ENCODE measurements at regions not wholly inside any gene's neighbourhood (a gene's known extent, or its start where the extent isn't known, plus 50 kb on each side); places are given as distances from the start of the nearest gene placed in this dataset.

GRCh38 chr2:120434492-120435308 is 88.8 kb downstream of the INHBB start:
- Histone ChIP-seq H3K9me3 (replicated peaks) (no peaks in the 10 kb centered on the region), H3K27me3 (ENCODE audit: low read depth) (peaks cover 64% of the 10 kb centered on the region), H3K4me3 (no peak overlapping the region), H3K27ac (replicated peaks) (no peak overlapping the region), H3K36me3 (no peaks in the 10 kb centered on the region), H3K4me1 (no peaks in the 10 kb centered on the region)
- intact Hi-C loops (cut with micrococcal nuclease) = no loop called here
- no peak for DNase-seq
- TF ChIP-seq, protein P1, sequence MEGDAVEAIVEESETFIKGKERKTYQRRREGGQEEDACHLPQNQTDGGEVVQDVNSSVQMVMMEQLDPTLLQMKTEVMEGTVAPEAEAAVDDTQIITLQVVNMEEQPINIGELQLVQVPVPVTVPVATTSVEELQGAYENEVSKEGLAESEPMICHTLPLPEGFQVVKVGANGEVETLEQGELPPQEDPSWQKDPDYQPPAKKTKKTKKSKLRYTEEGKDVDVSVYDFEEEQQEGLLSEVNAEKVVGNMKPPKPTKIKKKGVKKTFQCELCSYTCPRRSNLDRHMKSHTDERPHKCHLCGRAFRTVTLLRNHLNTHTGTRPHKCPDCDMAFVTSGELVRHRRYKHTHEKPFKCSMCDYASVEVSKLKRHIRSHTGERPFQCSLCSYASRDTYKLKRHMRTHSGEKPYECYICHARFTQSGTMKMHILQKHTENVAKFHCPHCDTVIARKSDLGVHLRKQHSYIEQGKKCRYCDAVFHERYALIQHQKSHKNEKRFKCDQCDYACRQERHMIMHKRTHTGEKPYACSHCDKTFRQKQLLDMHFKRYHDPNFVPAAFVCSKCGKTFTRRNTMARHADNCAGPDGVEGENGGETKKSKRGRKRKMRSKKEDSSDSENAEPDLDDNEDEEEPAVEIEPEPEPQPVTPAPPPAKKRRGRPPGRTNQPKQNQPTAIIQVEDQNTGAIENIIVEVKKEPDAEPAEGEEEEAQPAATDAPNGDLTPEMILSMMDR (IDR thresholded peaks at IDR 0.05; ENCODE audit: borderline replicate concordance) = no peak

DNA sequence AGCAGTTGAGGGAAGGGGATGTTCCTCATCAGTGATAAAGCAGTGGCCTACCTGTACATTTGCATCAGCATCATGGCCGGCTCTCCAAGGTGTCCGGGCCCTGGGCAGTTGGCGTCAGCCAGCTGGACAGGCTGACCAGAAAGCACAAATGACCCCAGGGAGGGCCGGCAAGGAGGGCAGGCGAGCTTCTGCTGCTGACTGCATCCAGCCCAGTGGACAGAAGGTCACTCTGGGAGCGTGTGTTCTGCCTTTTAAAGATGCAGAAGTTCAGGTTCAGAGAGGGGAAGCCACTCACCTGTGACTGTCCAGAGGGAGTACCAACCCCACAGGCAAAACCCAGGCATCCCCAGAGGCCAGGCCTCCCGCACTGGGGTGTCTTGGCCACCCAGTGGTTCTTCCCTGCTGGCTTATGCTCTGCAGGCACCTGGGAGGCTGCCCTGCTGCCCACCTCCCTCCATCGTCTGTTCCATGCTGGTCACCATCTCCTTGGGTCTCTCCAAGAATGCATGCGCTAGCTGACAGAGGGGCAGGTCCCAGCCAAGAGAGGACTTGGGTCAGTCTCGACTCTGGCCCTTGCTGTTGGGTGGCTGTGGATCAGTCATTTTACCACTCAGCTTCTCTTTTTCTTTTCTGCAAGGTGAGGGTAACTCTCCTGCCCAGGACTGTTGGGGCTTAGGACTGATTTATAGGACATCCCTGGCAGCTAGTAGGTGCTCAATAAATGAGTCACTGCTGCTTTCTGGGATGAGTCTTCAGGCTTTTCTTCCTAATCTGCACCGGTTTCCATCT is 89.9 kb downstream of the INHBB start:
- no peak for DNase-seq
- Histone ChIP-seq H3K36me3 (no peaks in the 10 kb centered on the region), H3K27me3 (ENCODE audit: low read depth) (peaks cover 68% of the 10 kb centered on the region), H3K4me3 (no peak overlapping the region), H3K27ac (replicated peaks) (no peak overlapping the region), H3K4me1 (no peaks in the 10 kb centered on the region), H3K9me3 (replicated peaks) (no peaks in the 10 kb centered on the region)
- intact Hi-C loops (cut with micrococcal nuclease) = no loop called here
- TF ChIP-seq, protein P1 (IDR thresholded peaks at IDR 0.05; ENCODE audit: borderline replicate concordance) = no peak

- TF ChIP-seq, protein P1 (IDR thresholded peaks at IDR 0.05; ENCODE audit: borderline replicate concordance) = no peak
- peak; percentile 48 for DNase-seq
- peaks cover 68% of the 10 kb centered on the region for H3K27me3 ChIP-seq (ENCODE audit: low read depth)
Observed at GRCh38 chr2:120436460-120436739, 90.5 kb downstream of the INHBB start.

DNA sequence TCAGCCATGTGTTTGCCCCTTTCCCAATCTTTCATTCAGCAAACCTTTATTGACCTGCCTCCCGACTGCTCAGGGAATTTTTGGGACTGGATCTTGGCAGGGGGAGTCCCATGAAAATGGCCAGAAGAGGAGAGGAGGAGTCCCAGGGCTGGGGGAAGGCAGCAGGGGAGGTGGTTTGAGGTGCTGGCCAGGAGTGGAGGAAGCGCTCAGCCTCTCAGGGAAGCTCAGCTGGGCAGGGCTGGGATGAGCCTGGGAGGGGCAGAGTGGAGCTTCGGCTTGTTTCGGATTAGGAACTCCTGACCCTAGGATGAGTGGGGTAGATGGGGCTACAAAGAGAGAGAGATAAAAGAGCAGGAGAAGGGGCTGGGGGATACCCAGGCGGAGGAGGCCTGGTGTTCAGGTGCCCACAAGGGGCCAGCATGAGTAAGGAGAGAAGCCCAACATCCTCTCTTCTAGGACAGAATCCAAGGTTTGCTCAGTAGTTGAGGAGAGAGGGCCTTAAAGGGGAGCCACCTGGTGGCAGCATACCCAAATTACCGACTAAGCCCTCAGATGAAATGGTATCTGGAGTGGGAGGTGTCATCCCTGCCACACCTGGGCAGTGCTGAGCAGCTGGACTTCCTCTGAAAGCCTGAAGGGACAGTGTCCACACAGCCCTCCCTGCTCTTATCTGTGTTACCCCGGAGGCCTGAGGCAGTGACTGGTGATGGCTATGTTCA is 91.1 kb downstream of the INHBB start:
- Histone ChIP-seq H3K9me3 (replicated peaks) (no peaks in the 10 kb centered on the region), H3K4me1 (peaks cover 4% of the 10 kb centered on the region), H3K4me3 (no peak overlapping the region), H3K27ac (replicated peaks) (no peak overlapping the region), H3K36me3 (no peaks in the 10 kb centered on the region), H3K27me3 (ENCODE audit: low read depth) (peaks cover 68% of the 10 kb centered on the region)
- intact Hi-C loops (cut with micrococcal nuclease) = no loop called here
- TF ChIP-seq, protein P1 (IDR thresholded peaks at IDR 0.05; ENCODE audit: borderline replicate concordance) = peak; percentile 46
- DNase-seq = no peak

More at GRCh38 chr2:120436460-120436739, 90.5 kb downstream of the INHBB start:
- intact Hi-C loops (cut with micrococcal nuclease) = no loop called here
- Histone ChIP-seq H3K4me1 (no peaks in the 10 kb centered on the region), H3K4me3 (no peak overlapping the region), H3K36me3 (no peaks in the 10 kb centered on the region), H3K27ac (replicated peaks) (no peak overlapping the region), H3K9me3 (replicated peaks) (no peaks in the 10 kb centered on the region)

GRCh38 chr2:120437604-120438000 is 91.7 kb downstream of the INHBB start:
- no peaks in the 10 kb centered on the region for H3K9me3 ChIP-seq (replicated peaks)
- no peak overlapping the region for H3K4me3 ChIP-seq
- DNase-seq = no peak
- H3K27ac ChIP-seq (replicated peaks) = no peak overlapping the region
- intact Hi-C loops (cut with micrococcal nuclease) = no loop called here
- TF ChIP-seq, protein P1 (IDR thresholded peaks at IDR 0.05; ENCODE audit: borderline replicate concordance) = no peak
- H3K27me3 ChIP-seq (ENCODE audit: low read depth) = peaks cover 68% of the 10 kb centered on the region
- peaks cover 9% of the 10 kb centered on the region for H3K4me1 ChIP-seq
- H3K36me3 ChIP-seq = no peaks in the 10 kb centered on the region

All from left ventricle myocardium inferior (tissue), 1 donor.